Naive thymus-derived CD4-positive, alpha-beta T cell (primary cell): ENCODE measurements at regions not wholly inside any gene's neighbourhood (a gene's known extent, or its start where the extent isn't known, plus 50 kb on each side); places are given as distances from the start of the nearest gene placed in this dataset.

Experiments
- ATAC-seq: fragments of 150-1000 bp; cut with Tn5 transposase; 2 replicates; pipeline ENCODE4 v1.10.0; 2021; ENCODE audit warnings: mild to moderate bottlenecking, moderate library complexity
- CTCF ChIA-PET: fragments of 350-600 bp; sonication (Branson Sonifier 250); formaldehyde crosslinking; loops from one replicate; lab custom pipeline; 2021; ENCODE audit warnings: antibody characterized with exemption; lab: Charles Lee
- POLR2A ChIA-PET: fragments of 350-600 bp; sonication (Branson Sonifier 250); formaldehyde crosslinking; loops from one replicate; lab custom pipeline; 2021; ENCODE audit warnings: antibody characterized with exemption, inconsistent platforms; lab: Charles Lee
- DNase-seq, 9 donors: peaks; one replicate each; pipeline versions ENCODE4 v3.0.0 to v3.0.0-alpha.2; 2020 to 2022; ENCODE audit warnings: mixed read lengths in 1 of 9
- H3K27ac ChIP-seq: one replicate; pipeline ENCODE4 v1.7.0; 2013; ENCODE audit warnings: mild to moderate bottlenecking, low read depth, low read length, moderate library complexity
- H3K27me3 ChIP-seq, 2 donors: one replicate each; pipeline ENCODE4 v1.7.0; 2013; ENCODE audit warnings: low read length in 2 of 2, mild to moderate bottlenecking in 2 of 2, moderate library complexity in 2 of 2; ENCODE audit not compliant: control insufficient read depth in 2 of 2, insufficient read depth in 2 of 2
- H3K36me3 ChIP-seq, 3 experiments: 1 replicate in 2 of 3; 2 replicates in 1 of 3; pipeline ENCODE4 v1.7.0; 2013; ENCODE audit warnings: low read length in 3 of 3, mild to moderate bottlenecking in 3 of 3, moderate library complexity in 1 of 3; ENCODE audit not compliant: insufficient read depth in 3 of 3, control insufficient read depth in 2 of 3
- H3K4me1 ChIP-seq, 2 donors: one replicate each; pipeline ENCODE4 v1.7.0; 2013; ENCODE audit warnings: low read length in 2 of 2, mild to moderate bottlenecking in 2 of 2, moderate library complexity in 1 of 2; ENCODE audit not compliant: control insufficient read depth in 2 of 2, insufficient read depth in 2 of 2
- H3K4me3 ChIP-seq: 2 replicates; pipeline ENCODE4 v1.7.0; 2013; ENCODE audit warnings: mild to moderate bottlenecking, low read length
- H3K9me3 ChIP-seq, 3 experiments: 1 replicate in 2 of 3; 2 replicates in 1 of 3; pipeline ENCODE4 v1.7.0; 2013; ENCODE audit warnings: low read length in 3 of 3; ENCODE audit not compliant: control insufficient read depth in 2 of 3
- H3K27ac Mint-ChIP-seq, 9 donors: one replicate each; pipeline ENCODE4 v1.8.0; 2020 to 2022; ENCODE audit warnings: mixed read lengths in 9 of 9, mild to moderate bottlenecking in 8 of 9, moderate library complexity in 5 of 9, inconsistent platforms in 2 of 9
- H3K27me3 Mint-ChIP-seq, 5 donors: one replicate each; pipeline ENCODE4 v1.8.0; 2021 to 2022; ENCODE audit warnings: mixed read lengths in 5 of 5, mild to moderate bottlenecking in 1 of 5
- H3K36me3 Mint-ChIP-seq, 5 donors: one replicate each; pipeline ENCODE4 v1.8.0; 2020 to 2022; ENCODE audit warnings: mixed read lengths in 5 of 5, mild to moderate bottlenecking in 3 of 5, inconsistent platforms in 1 of 5
- H3K4me1 Mint-ChIP-seq, 7 donors: one replicate each; pipeline ENCODE4 v1.8.0; 2020 to 2022; ENCODE audit warnings: mixed read lengths in 7 of 7, mild to moderate bottlenecking in 3 of 7, inconsistent platforms in 1 of 7
- H3K4me3 Mint-ChIP-seq, 10 donors: one replicate each; pipeline ENCODE4 v1.8.0; 2020 to 2022; ENCODE audit warnings: mild to moderate bottlenecking in 10 of 10, mixed read lengths in 10 of 10, moderate library complexity in 6 of 10, inconsistent platforms in 2 of 10
- H3K9me3 Mint-ChIP-seq, 11 donors: one replicate each; pipeline ENCODE4 v1.8.0; 2020 to 2022; ENCODE audit warnings: mixed read lengths in 11 of 11, mild to moderate bottlenecking in 4 of 11, inconsistent platforms in 1 of 11, moderate library complexity in 1 of 11
- intact Hi-C, 2 donors: fragments of 100-400 bp; cut with micrococcal nuclease; formaldehyde crosslinking; loops; one replicate each; pipeline ENCODE4 v1.15.1; 2023

DNA sequence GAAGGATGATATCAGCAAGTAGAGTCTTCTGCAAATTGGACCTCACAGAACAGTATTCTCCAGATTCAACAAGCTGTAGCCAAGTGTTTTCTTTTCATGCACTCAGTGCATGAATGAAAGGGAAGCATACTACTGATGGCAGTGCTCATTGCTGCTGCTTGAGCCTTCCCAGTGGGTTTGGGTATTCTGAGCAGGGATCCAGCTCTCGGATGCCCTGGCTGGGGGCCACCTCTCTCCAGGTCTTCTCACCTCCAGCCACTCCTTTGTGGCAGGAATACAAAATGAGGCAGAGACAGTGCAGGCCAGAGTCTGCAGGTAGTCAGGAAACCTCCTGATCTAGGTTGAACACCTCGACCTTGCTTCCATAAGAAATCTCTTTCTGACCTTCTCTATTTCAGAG is 390.4 kb upstream of the CELF4 start:
- Histone ChIP-seq H3K4me3 (no peak overlapping the region), H3K27ac (no peak overlapping the region), H3K27me3 (no peaks in the 10 kb centered on the region), H3K4me1 (no peaks in the 10 kb centered on the region), H3K9me3 (no peaks in the 10 kb centered on the region), H3K36me3 (no peaks in the 10 kb centered on the region)
- Mint-ChIP-seq H3K27ac (no peak overlapping the region), H3K9me3 (peaks cover 0 to 14% (median 2%) of the 10 kb centered on the region in 11 donors), H3K27me3 (no peaks in the 10 kb centered on the region), H3K4me1 (no peaks in the 10 kb centered on the region), H3K36me3 (no peaks in the 10 kb centered on the region), H3K4me3 (no peak overlapping the region)
- no peak for ATAC-seq
- no peak for DNase-seq
- intact Hi-C loops, result no loop called here
- ChIA-PET CTCF (no interaction called here), POLR2A (no interaction called here)

DNA sequence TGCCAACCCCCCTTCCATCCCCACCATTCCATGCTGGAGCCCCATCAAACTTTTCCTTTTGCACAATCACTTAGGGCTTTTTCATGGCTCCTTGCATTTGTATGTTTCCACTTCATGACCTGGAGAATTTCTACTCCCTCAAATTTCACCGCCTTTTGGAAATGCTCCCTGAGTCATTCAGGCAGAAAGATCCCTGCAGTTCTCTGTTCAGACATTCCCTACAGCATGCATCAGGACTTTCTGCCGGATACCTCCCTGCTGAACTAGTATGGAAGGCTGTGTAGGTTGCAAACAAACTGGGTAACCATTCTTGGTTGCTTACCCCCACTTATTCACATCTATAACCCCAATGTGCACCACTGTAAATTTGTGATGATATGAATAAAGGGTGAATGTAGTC is 389.6 kb upstream of the CELF4 start:
- Mint-ChIP-seq H3K4me3 (no peak overlapping the region), H3K9me3 (peaks cover 0 to 10% (median 2%) of the 10 kb centered on the region in 11 donors), H3K27me3 (no peaks in the 10 kb centered on the region), H3K4me1 (no peaks in the 10 kb centered on the region), H3K27ac (no peak overlapping the region), H3K36me3 (no peaks in the 10 kb centered on the region)
- no peak overlapping the region for H3K4me3 ChIP-seq
- no peaks in the 10 kb centered on the region for H3K36me3 ChIP-seq
- POLR2A ChIA-PET, result no interaction called here
- DNase-seq, result no peak
- H3K27ac ChIP-seq, result no peak overlapping the region
- no peaks in the 10 kb centered on the region for H3K9me3 ChIP-seq
- intact Hi-C loops, result no loop called here
- ATAC-seq, result no peak
- CTCF ChIA-PET, result no interaction called here
- no peaks in the 10 kb centered on the region for H3K27me3 ChIP-seq
- H3K4me1 ChIP-seq, result no peaks in the 10 kb centered on the region

DNA sequence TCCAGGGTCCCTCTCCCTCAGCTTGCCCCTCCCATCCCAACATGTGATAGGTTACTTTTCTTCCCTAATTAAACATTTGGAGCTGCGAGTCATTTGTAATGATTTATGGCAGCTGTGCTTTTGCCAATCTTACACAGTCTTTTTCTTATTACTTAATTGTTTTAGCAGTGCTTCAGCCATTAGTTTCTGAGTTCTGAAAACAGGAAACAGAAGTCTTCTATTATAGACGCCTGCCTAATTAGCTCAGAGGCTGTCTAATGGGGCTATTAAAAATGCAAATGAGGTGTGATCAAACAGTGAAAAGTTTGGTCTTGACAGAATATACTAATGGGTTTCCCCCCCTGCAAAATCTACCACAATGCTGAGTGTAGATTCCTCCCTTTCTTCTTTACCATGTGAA is 388.3 kb upstream of the CELF4 start:
- ChIA-PET CTCF (no interaction called here), POLR2A (no interaction called here)
- no peaks in the 10 kb centered on the region for H3K36me3 Mint-ChIP-seq
- Histone ChIP-seq H3K9me3 (no peaks in the 10 kb centered on the region), H3K36me3 (no peaks in the 10 kb centered on the region), H3K4me1 (no peaks in the 10 kb centered on the region), H3K27ac (no peak overlapping the region), H3K4me3 (no peak overlapping the region), H3K27me3 (no peaks in the 10 kb centered on the region)
- DNase-seq (no peak), ATAC-seq (no peak)
- no peak overlapping the region for H3K27ac Mint-ChIP-seq
- peaks cover 0 to 14% (median 2%) of the 10 kb centered on the region in 11 donors for H3K9me3 Mint-ChIP-seq
- intact Hi-C loops, result no loop called here
- no peaks in the 10 kb centered on the region for H3K27me3 Mint-ChIP-seq
- H3K4me3 Mint-ChIP-seq, result no peak overlapping the region
- H3K4me1 Mint-ChIP-seq, result no peaks in the 10 kb centered on the region

DNA sequence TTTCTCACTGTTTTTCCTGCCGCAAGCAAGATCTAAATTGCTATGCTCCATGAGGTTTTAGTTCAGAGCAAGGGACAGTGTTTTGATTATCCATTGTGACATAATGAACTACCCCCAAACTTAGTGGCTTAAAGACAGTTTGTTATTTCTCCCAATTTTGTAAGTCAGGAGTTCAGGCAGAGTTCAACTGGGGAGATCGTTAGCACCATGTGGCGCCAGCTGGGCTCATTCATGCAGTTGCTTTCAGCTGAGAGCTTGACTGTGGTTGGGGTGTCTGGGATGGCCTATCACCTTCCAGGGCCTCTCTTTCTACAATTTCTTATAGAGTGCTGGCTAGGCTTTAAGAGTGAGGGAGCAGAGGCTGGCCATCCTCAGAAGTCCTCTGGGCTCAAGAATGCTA is 382.9 kb upstream of the CELF4 start:
- no peak for ATAC-seq
- Mint-ChIP-seq H3K36me3 (no peaks in the 10 kb centered on the region), H3K27ac (no peak overlapping the region), H3K4me1 (no peaks in the 10 kb centered on the region), H3K9me3 (peaks cover 0 to 12% (median 4%) of the 10 kb centered on the region in 11 donors), H3K4me3 (no peak overlapping the region), H3K27me3 (no peaks in the 10 kb centered on the region)
- Histone ChIP-seq H3K27ac (no peak overlapping the region), H3K27me3 (no peaks in the 10 kb centered on the region), H3K36me3 (no peaks in the 10 kb centered on the region), H3K9me3 (no peaks in the 10 kb centered on the region), H3K4me1 (no peaks in the 10 kb centered on the region), H3K4me3 (no peak overlapping the region)
- no peak for DNase-seq
- POLR2A ChIA-PET, result no interaction called here
- CTCF ChIA-PET, result no interaction called here
- intact Hi-C loops, result no loop called here

DNA sequence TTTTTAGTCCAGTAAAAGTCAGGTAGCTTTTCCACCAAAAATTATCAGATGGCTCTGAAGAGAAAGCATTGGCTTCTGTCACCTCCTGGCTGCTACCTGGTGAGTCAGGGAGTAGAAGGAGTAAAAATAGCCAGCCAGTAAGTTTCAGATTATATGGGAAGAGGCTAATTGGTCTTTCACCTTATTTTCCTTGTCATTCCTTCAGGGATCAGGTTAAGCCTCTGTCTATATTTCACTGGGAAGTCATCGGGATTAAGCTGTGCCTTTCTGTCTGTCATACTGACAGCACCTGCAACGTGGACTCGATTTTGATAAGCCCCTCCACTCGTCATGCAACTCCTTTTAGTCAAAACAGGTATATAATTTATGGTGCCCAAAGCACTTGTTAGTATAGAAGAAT is 380.7 kb upstream of the CELF4 start:
- H3K27me3 Mint-ChIP-seq, result no peaks in the 10 kb centered on the region
- Histone ChIP-seq H3K27me3 (no peaks in the 10 kb centered on the region), H3K27ac (no peak overlapping the region), H3K9me3 (no peaks in the 10 kb centered on the region), H3K4me3 (no peak overlapping the region), H3K36me3 (no peaks in the 10 kb centered on the region), H3K4me1 (no peaks in the 10 kb centered on the region)
- peaks cover 0 to 20% (median 6%) of the 10 kb centered on the region in 11 donors for H3K9me3 Mint-ChIP-seq
- ChIA-PET CTCF (no interaction called here), POLR2A (no interaction called here)
- no peaks in the 10 kb centered on the region for H3K36me3 Mint-ChIP-seq
- ATAC-seq, result no peak
- no peak overlapping the region for H3K4me3 Mint-ChIP-seq
- H3K27ac Mint-ChIP-seq, result no peak overlapping the region
- intact Hi-C loops, result no loop called here
- H3K4me1 Mint-ChIP-seq, result no peaks in the 10 kb centered on the region
- DNase-seq, result no peak

DNA sequence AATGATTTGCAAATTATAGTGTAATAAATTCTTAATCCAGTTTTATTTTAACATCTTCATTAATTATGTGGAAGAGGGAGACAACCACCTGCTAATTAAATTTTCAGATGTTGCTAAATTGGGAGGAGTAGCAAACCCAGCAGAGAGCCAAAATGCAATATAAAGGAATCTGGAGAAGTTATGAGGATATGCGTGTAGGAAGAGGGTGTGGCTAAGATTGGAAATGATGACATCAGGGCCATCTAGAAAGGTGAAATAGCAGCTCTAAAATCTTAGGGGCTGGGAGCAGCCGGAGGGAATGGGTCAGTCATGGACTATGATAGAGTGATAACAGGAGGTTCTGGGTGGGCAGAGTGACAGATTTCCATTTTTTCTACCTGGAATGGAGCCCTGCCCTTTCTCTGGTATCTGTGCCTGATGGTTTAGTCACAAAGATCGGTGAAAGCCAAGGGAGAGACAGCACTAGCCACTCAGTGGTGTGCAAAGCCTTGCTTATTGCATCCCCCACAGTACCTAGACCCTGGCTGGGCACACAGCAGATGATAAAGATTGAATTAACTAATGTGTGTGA is 379.2 kb upstream of the CELF4 start:
- Mint-ChIP-seq H3K27me3 (no peaks in the 10 kb centered on the region), H3K36me3 (no peaks in the 10 kb centered on the region), H3K27ac (no peak overlapping the region), H3K4me1 (no peaks in the 10 kb centered on the region), H3K9me3 (peaks cover 0 to 25% (median 7%) of the 10 kb centered on the region in 11 donors), H3K4me3 (no peak overlapping the region)
- no peak overlapping the region for H3K27ac ChIP-seq
- H3K4me1 ChIP-seq, result no peaks in the 10 kb centered on the region
- POLR2A ChIA-PET, result no interaction called here
- H3K4me3 ChIP-seq, result no peak overlapping the region
- H3K36me3 ChIP-seq, result no peaks in the 10 kb centered on the region
- DNase-seq (no peak), ATAC-seq (no peak)
- no peaks in the 10 kb centered on the region for H3K27me3 ChIP-seq
- no peaks in the 10 kb centered on the region for H3K9me3 ChIP-seq
- CTCF ChIA-PET, result no interaction called here
- intact Hi-C loops, result no loop called here

DNA sequence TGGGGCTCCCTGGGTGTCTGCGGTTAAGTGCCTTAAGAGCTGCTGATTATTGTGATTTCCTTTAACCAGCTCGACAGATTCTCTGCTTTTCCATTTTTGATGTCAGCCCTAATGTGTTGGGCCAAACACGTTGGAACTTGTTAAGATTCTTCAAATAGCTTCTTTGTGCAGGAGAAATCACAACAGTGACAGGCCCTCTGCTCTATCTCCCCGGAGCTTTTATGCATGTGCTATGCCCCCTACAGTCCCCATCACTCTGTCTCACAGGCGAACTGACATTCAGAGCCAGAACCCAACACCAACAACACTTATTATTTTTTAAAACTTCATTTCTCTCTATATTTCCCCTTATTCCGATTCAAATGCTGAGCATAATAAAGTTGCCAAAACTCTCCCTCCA is 371.7 kb upstream of the CELF4 start:
- H3K27me3 Mint-ChIP-seq, result no peaks in the 10 kb centered on the region
- H3K4me1 Mint-ChIP-seq, result no peaks in the 10 kb centered on the region
- Histone ChIP-seq H3K9me3 (no peaks in the 10 kb centered on the region), H3K4me3 (no peak overlapping the region), H3K4me1 (no peaks in the 10 kb centered on the region), H3K27me3 (no peaks in the 10 kb centered on the region), H3K36me3 (no peaks in the 10 kb centered on the region), H3K27ac (no peak overlapping the region)
- intact Hi-C loops, result no loop called here
- no peak for ATAC-seq
- DNase-seq, result no peak
- no peaks in the 10 kb centered on the region for H3K36me3 Mint-ChIP-seq
- H3K4me3 Mint-ChIP-seq, result no peak overlapping the region
- CTCF ChIA-PET, result no interaction called here
- H3K27ac Mint-ChIP-seq, result no peak overlapping the region
- POLR2A ChIA-PET, result no interaction called here
- peaks cover 4 to 16% (median 8%) of the 10 kb centered on the region in 11 donors for H3K9me3 Mint-ChIP-seq
